ENCODE measurements at regions not wholly inside any gene's neighbourhood (a gene's known extent, or its start where the extent isn't known, plus 50 kb on each side); places are given as distances from the start of the nearest gene placed in this dataset.

DNA sequence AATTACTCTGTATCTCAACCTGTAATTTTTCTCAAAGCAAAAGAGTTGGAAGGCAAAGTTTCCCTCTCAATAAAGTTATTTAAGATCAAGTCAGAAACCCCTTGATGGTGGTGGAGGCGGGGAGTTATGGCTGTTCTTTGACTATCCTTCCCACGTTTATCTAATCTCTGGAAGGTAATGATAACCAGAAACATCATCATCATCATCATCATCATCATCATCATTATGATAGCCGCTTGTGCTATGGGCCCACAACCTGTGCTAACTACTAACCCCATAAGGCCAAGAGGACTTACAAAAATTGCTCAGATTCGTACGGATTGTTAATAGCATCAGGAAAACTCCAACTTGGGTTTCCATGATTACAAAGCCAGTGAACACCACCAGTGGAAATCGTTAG, 502.3 kb downstream of the SH2D4B start:
- H3K4me3 ChIP-seq (replicated peaks; ENCODE audit: low read depth, low read length) = no peak overlapping the region
- DNase-seq (ENCODE audit: low read depth) = no peak
- TF ChIP-seq, protein P1, sequence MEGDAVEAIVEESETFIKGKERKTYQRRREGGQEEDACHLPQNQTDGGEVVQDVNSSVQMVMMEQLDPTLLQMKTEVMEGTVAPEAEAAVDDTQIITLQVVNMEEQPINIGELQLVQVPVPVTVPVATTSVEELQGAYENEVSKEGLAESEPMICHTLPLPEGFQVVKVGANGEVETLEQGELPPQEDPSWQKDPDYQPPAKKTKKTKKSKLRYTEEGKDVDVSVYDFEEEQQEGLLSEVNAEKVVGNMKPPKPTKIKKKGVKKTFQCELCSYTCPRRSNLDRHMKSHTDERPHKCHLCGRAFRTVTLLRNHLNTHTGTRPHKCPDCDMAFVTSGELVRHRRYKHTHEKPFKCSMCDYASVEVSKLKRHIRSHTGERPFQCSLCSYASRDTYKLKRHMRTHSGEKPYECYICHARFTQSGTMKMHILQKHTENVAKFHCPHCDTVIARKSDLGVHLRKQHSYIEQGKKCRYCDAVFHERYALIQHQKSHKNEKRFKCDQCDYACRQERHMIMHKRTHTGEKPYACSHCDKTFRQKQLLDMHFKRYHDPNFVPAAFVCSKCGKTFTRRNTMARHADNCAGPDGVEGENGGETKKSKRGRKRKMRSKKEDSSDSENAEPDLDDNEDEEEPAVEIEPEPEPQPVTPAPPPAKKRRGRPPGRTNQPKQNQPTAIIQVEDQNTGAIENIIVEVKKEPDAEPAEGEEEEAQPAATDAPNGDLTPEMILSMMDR (IDR thresholded peaks at IDR 0.05; ENCODE audit: low read length, missing control alignments) = no peak

DNA sequence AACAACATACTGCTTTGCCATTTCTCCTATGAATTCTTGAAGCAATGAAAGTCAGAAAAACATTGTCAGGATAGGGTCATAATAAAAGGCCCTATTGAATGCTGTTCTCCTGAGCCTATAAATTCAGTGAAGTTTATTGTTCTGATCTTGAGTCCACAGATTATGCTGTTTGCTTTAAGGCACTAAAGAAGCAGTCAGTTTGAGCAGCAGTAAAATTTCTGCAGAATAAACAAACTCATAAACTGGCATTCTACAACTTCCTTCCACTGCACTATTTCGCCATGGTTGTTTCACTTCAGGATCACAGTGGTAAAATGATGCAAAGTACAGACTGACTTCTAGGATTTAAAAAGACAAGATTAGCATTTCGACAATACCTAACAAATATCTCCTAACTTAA, 503.2 kb downstream of the SH2D4B start:
- H3K4me3 ChIP-seq (replicated peaks; ENCODE audit: low read depth, low read length) = no peak overlapping the region
- TF ChIP-seq, protein P1 (IDR thresholded peaks at IDR 0.05; ENCODE audit: low read length, missing control alignments) = no peak

DNA sequence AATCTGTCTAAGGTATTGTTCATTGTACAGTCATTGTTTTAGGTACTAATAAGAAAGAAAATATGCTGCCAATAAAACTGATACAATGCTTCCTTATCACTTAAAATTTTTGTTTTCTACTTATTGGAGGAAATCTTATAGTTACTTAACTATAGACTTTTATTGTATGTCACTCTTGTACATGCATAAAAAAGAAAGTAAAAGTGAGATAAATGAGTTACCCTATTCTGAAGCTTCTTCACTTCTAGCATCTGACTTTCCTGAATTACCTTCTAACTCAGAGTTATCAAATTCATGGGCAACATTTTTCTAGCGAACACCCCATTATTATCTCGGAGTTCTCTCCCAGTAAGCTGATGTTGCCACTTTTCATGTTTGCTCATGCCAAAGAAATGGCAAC, 504.9 kb downstream of the SH2D4B start:
- TF ChIP-seq, protein P1 (IDR thresholded peaks at IDR 0.05; ENCODE audit: low read length, missing control alignments) = no peak
- H3K4me3 ChIP-seq (replicated peaks; ENCODE audit: low read depth, low read length) = no peak overlapping the region

More for the DNA sequence above, 503.2 kb downstream of the SH2D4B start:
- DNase-seq (ENCODE audit: low read depth) = no peak

DNA sequence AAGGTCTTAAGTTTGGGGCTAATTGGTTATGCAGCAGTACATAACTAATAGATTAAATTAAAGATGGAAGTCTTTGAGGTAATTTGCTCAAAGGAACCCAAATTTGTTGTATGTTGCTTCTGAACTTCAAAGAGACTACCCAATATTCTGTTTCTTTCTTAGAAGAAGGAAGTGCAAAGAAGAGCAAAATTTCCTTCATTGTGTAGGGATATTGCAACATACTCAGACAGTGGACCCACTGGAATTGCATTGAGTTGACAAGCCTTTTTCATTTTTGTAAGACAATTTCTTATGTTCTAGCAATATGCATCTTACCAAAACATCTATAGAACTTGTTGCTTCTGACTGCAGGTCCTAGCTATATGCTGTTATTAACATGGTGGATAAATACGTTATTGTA, 527.8 kb downstream of the SH2D4B start:
- H3K4me3 ChIP-seq (replicated peaks; ENCODE audit: low read depth, low read length) = no peak overlapping the region
- no peak for DNase-seq (ENCODE audit: low read depth)
- TF ChIP-seq, protein P1 (IDR thresholded peaks at IDR 0.05; ENCODE audit: low read length, missing control alignments) = no peak

More for the DNA sequence above, 504.9 kb downstream of the SH2D4B start:
- DNase-seq (ENCODE audit: low read depth) = no peak

DNA sequence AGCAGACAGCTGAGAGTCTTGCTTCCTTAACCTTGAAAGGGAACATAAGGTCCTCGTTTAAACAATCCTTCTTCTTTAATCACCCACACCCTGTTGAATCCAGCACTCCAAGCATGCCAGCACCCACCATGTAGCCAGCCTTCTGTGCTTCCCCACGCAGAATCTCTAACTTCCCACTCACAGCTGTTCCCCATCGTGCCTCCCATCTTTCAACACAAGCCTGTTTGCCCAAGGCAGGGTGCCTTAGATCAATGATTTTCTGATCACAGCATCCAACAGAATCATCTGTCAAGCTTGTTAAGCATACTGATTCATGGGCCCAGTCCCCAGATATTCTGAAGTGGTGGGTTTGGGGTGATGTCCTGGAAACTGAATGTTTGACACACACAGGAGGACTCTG, 530.8 kb downstream of the SH2D4B start:
- DNase-seq (ENCODE audit: low read depth) = no peak
- TF ChIP-seq, protein P1 (IDR thresholded peaks at IDR 0.05; ENCODE audit: low read length, missing control alignments) = no peak
- no peak overlapping the region for H3K4me3 ChIP-seq (replicated peaks; ENCODE audit: low read depth, low read length)

DNA sequence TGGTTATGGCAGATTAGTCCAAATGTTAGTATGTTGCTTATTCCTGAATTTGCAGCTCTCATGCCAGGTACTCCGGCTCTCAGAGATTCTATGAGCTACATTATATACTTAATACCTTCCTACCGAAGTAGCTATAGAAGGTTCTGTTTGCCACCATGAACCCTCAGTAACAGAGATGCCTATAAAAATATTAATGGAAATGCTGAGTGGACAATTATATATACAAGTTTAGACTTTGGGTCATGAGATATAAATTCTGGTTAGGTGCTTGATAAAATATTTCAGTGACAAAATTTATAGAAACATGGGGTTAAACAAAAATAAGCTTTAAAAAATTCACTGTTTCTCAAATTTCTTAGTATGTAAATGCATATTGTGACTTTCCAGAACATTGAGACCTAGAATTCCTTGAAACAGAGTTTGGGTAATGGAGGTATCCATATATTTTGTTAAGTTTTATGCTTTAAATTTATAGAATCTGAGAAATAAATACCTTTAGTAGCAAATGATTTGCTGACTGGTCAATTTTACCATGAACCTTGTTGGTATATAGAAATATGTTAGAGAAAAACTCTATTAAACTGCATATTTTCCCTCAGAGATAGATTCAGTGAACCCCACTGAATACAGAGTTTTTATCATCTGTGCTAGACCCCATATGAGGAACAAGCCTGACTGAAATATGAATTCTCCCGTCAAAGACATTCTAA, 533.5 kb downstream of the SH2D4B start:
- no peak overlapping the region for H3K4me3 ChIP-seq (replicated peaks; ENCODE audit: low read depth, low read length)
- TF ChIP-seq, protein P1 (IDR thresholded peaks at IDR 0.05; ENCODE audit: low read length, missing control alignments) = no peak

DNA sequence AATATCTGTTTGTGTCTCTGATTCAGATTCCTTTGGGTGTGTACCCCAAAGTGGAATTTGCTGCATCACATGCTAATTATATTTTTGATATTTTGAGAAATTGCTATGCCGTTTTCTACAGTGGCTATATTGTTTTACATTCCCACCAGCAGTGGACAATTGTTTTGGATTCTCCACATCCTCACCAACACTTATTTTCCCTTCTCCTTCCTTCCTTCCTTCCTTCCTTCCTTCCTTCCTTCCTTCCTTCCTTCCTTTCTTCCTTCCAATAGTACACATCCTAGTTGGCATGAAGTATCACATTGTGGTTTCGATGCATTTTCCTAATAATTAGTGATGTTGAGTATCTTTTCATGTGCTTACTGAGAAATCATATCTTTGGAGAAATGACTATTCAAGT, 535.5 kb downstream of the SH2D4B start:
- DNase-seq (ENCODE audit: low read depth) = no peak
- H3K4me3 ChIP-seq (replicated peaks; ENCODE audit: low read depth, low read length) = no peak overlapping the region
- TF ChIP-seq, protein P1 (IDR thresholded peaks at IDR 0.05; ENCODE audit: low read length, missing control alignments) = no peak

More for the DNA sequence above, 533.5 kb downstream of the SH2D4B start:
- no peak for DNase-seq (ENCODE audit: low read depth)
